T-helper 2 cell treated with Interferon-gamma antibody and Interleukin-4, amounts not matched to agents 5 μg/mL and 100 μg/mL, for 36 hours (primary cell): ENCODE measurements at regions not wholly inside any gene's neighbourhood (a gene's known extent, or its start where the extent isn't known, plus 50 kb on each side); places are given as distances from the start of the nearest gene placed in this dataset.
"Not testable (repeated sequence)": the region's sequence is repeated elsewhere in the genome, so short reads cannot be mapped to it uniquely, and the experiment has no call there.

ENCODE experiments used
- DNase-seq: peaks from one replicate; pipeline ENCODE4 v3.0.0; 2021; ENCODE audit warnings: low spot score
- H3K27ac Mint-ChIP-seq: one replicate; pipeline ENCODE4 v1.8.0; 2021; ENCODE audit warnings: mild to moderate bottlenecking, mixed read lengths
- H3K27me3 Mint-ChIP-seq: one replicate; pipeline ENCODE4 v1.8.0; 2021; ENCODE audit warnings: low read depth, mixed read lengths
- H3K36me3 Mint-ChIP-seq: one replicate; pipeline ENCODE4 v1.8.0; 2021; ENCODE audit warnings: low read depth, mixed read lengths
- H3K4me1 Mint-ChIP-seq: one replicate; pipeline ENCODE4 v1.8.0; 2021; ENCODE audit warnings: low read depth, mixed read lengths
- H3K4me3 Mint-ChIP-seq: one replicate; pipeline ENCODE4 v1.8.0; 2022; ENCODE audit warnings: mild to moderate bottlenecking, moderate library complexity, mixed read lengths
- H3K9me3 Mint-ChIP-seq: one replicate; pipeline ENCODE4 v1.8.0; 2021; ENCODE audit warnings: mixed read lengths

- H3K27me3 Mint-ChIP-seq, H3K4me1 Mint-ChIP-seq, H3K36me3 Mint-ChIP-seq, H3K4me3 Mint-ChIP-seq, H3K9me3 Mint-ChIP-seq, DNase-seq, H3K27ac Mint-ChIP-seq: not testable (repeated sequence)
Observed at GRCh38 chr12:63434384-63434783, 233.9 kb downstream of the DPY19L2 start.

DNA sequence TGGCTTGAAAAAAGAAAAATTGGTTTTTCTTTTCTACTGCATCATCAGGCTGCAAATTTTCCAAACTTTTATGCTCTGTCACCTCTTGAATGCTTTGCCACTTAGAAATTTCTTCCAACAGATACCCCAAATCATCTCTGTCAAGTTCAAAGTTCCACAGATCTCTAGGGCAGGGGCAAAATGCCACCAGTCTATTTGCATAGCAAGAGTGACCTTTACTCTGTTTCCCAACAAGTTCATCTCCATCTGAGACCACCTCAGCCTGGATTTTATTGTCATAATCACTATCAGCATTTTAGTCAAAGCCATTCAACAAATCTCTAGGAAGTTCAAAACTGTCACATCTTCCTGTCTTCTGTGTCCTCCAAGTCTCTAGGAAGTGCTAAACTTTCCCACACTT, 240.3 kb downstream of the DPY19L2 start:
- H3K27ac Mint-ChIP-seq, H3K27me3 Mint-ChIP-seq, H3K36me3 Mint-ChIP-seq, H3K4me1 Mint-ChIP-seq, H3K4me3 Mint-ChIP-seq, H3K9me3 Mint-ChIP-seq, DNase-seq: not testable (repeated sequence)

GRCh38 chr12:63427029-63427428, 241.3 kb downstream of the DPY19L2 start:
- H3K27me3 Mint-ChIP-seq, H3K9me3 Mint-ChIP-seq, DNase-seq, H3K4me3 Mint-ChIP-seq, H3K36me3 Mint-ChIP-seq, H3K4me1 Mint-ChIP-seq, H3K27ac Mint-ChIP-seq: not testable (repeated sequence)

GRCh38 chr12:63424671-63425070, 243.6 kb downstream of the DPY19L2 start:
- no peak overlapping the region for H3K27ac Mint-ChIP-seq
- no peaks in the 10 kb centered on the region for H3K36me3 Mint-ChIP-seq
- no peak overlapping the region for H3K4me3 Mint-ChIP-seq
- H3K27me3 Mint-ChIP-seq = no peaks in the 10 kb centered on the region
- H3K4me1 Mint-ChIP-seq = no peaks in the 10 kb centered on the region
- H3K9me3 Mint-ChIP-seq = no peaks in the 10 kb centered on the region
- no peak for DNase-seq

DNA sequence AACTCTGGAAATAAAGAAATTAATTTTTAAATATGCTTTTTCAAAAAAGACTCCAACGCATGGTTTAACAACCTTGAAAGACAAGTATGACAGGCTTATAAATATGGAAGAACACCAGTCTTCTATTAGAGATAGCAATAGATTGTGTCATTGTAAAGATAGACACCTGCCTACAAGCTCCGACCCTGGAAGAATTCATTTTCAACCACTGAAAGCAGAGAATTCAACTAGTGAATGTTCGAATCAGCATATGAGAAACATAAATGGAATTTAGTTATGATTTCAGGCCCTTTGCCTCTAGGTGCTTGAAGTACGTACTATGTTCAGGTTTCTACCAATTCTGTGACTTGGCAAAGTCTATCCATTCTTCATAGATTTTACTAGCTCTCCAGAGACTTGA, 244.5 kb downstream of the DPY19L2 start:
- H3K9me3 Mint-ChIP-seq = no peaks in the 10 kb centered on the region
- no peaks in the 10 kb centered on the region for H3K27me3 Mint-ChIP-seq
- no peaks in the 10 kb centered on the region for H3K4me1 Mint-ChIP-seq
- H3K4me3 Mint-ChIP-seq = no peak overlapping the region
- no peak for DNase-seq
- no peaks in the 10 kb centered on the region for H3K36me3 Mint-ChIP-seq
- H3K27ac Mint-ChIP-seq = no peak overlapping the region

- peak; percentile 6 for DNase-seq
- Mint-ChIP-seq H3K4me1 (no peaks in the 10 kb centered on the region), H3K4me3 (no peak overlapping the region), H3K27me3 (no peaks in the 10 kb centered on the region), H3K9me3 (no peaks in the 10 kb centered on the region), H3K27ac (no peak overlapping the region), H3K36me3 (no peaks in the 10 kb centered on the region)
Observed at GRCh38 chr12:63420206-63420644, 248.1 kb downstream of the DPY19L2 start.

DNA sequence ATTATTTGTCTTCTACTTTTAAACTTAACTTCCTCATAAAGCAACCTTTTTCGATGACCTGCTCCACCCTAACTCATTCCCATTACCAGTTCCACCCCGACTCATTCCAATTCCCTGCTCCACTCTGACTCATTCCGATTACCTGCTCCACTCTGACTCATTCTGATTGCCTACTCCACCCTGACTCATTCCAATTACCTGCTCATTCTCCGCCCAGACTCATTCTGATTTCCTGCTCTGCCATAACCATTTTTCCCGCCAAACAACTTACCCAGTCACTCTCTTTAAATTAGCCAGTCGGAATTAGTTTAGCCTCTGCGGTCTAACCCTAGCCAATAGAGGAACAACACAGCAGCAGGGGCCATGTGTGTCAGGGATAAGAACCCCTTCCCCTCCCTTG, 249.1 kb downstream of the DPY19L2 start:
- Mint-ChIP-seq H3K36me3 (no peaks in the 10 kb centered on the region), H3K9me3 (peaks cover 4% of the 10 kb centered on the region), H3K4me1 (no peaks in the 10 kb centered on the region), H3K4me3 (no peak overlapping the region), H3K27me3 (no peaks in the 10 kb centered on the region), H3K27ac (no peak overlapping the region)
- DNase-seq = no peak

DNA sequence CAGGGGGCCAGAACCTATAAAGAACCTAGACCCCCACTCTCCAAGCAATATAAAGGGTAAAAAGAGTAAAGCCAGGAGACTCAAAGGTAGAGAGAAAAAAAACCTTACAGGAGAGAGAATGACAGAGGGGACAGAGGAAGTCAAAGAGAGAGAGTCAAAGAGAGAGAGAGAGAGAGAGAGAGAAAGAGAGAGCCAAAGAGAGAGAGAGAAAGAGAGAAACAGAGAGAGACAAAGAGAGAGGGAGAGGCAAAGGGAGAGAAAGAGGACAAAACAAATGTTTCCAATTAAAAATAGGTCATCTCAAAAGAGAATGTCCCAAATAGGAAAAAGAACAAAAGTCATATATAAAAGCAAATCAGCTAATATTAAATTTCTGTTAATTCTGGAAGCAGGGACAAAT, 251.5 kb downstream of the DPY19L2 start:
- no peak overlapping the region for H3K4me3 Mint-ChIP-seq

GRCh38 chr12:63415357-63415756, 252.9 kb downstream of the DPY19L2 start:
- H3K27ac Mint-ChIP-seq = no peak overlapping the region
- no peaks in the 10 kb centered on the region for H3K4me1 Mint-ChIP-seq
- H3K4me3 Mint-ChIP-seq = no peak overlapping the region
- H3K27me3 Mint-ChIP-seq = no peaks in the 10 kb centered on the region
- no peak for DNase-seq
- peaks cover 4% of the 10 kb centered on the region for H3K9me3 Mint-ChIP-seq
- no peaks in the 10 kb centered on the region for H3K36me3 Mint-ChIP-seq

More for the DNA sequence above, 251.5 kb downstream of the DPY19L2 start:
- no peaks in the 10 kb centered on the region for H3K36me3 Mint-ChIP-seq
- H3K4me1 Mint-ChIP-seq = no peaks in the 10 kb centered on the region
- no peak overlapping the region for H3K27ac Mint-ChIP-seq
- H3K27me3 Mint-ChIP-seq = no peaks in the 10 kb centered on the region
- peaks cover 4% of the 10 kb centered on the region for H3K9me3 Mint-ChIP-seq
- DNase-seq = no peak

- no peak overlapping the region for H3K4me3 Mint-ChIP-seq
- no peak overlapping the region for H3K27ac Mint-ChIP-seq
- no peaks in the 10 kb centered on the region for H3K27me3 Mint-ChIP-seq
- no peak for DNase-seq
- no peaks in the 10 kb centered on the region for H3K36me3 Mint-ChIP-seq
- no peaks in the 10 kb centered on the region for H3K4me1 Mint-ChIP-seq
- H3K9me3 Mint-ChIP-seq = peaks cover 4% of the 10 kb centered on the region
Observed at GRCh38 chr12:63410197-63410596, 258.1 kb downstream of the DPY19L2 start.

GRCh38 chr12:63406781-63407180, 255.8 kb upstream of the AVPR1A start:
- Mint-ChIP-seq H3K27me3 (no peaks in the 10 kb centered on the region), H3K36me3 (no peaks in the 10 kb centered on the region), H3K27ac (no peak overlapping the region), H3K9me3 (no peaks in the 10 kb centered on the region), H3K4me3 (no peak overlapping the region), H3K4me1 (no peaks in the 10 kb centered on the region)
- DNase-seq = no peak

DNA sequence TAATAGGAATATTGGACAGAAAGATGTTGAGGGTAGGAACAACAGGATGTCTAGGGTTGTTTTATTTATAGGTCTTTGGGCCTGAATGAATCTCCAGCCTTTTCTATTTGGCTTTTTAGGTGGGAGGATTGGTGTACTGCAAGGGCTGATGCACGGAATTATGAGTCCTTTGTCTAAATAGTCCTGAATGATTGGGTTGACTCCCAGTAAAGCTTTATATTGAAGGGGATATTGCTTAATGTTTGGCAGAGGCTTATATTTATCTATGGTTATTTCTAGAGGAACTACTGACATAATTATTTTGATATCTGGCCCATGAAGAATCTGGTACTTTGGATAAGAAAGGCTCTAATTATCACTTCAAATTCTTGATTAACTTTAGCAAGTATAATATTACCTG, 253.6 kb upstream of the AVPR1A start:
- H3K36me3 Mint-ChIP-seq = no peaks in the 10 kb centered on the region
- no peaks in the 10 kb centered on the region for H3K27me3 Mint-ChIP-seq
- H3K4me3 Mint-ChIP-seq = no peak overlapping the region
- DNase-seq = no peak
- no peaks in the 10 kb centered on the region for H3K9me3 Mint-ChIP-seq
- H3K4me1 Mint-ChIP-seq = no peaks in the 10 kb centered on the region
- no peak overlapping the region for H3K27ac Mint-ChIP-seq

DNA sequence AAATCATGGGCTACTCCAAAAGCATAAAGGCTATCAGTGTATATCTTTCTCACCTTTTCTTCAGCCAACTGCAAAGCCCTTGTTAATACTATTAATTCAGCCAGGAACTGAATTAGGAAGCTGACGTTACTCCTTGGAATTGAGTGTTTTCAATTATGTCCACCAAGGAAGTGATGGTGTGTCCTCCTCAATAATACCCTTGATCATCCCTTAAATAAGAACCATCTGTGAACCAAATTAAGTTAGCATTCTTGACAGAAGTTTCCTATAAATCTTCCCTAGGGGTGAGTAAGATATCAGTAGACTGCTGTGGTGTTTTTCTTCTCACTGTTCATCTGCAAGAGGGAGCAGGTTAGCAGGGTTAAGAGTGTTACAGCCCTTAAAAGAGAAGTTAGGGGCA, 252.3 kb upstream of the AVPR1A start:
- Mint-ChIP-seq H3K4me3 (no peak overlapping the region), H3K4me1 (no peaks in the 10 kb centered on the region), H3K36me3 (no peaks in the 10 kb centered on the region), H3K9me3 (no peaks in the 10 kb centered on the region), H3K27ac (no peak overlapping the region), H3K27me3 (no peaks in the 10 kb centered on the region)
- no peak for DNase-seq

- Mint-ChIP-seq H3K4me1 (no peaks in the 10 kb centered on the region), H3K36me3 (no peaks in the 10 kb centered on the region), H3K4me3 (no peak overlapping the region), H3K27ac (no peak overlapping the region), H3K27me3 (no peaks in the 10 kb centered on the region), H3K9me3 (no peaks in the 10 kb centered on the region)
- no peak for DNase-seq
Observed at GRCh38 chr12:63400718-63401117, 249.7 kb upstream of the AVPR1A start.

GRCh38 chr12:63400318-63400717, 249.3 kb upstream of the AVPR1A start:
- Mint-ChIP-seq H3K4me3 (no peak overlapping the region), H3K9me3 (no peaks in the 10 kb centered on the region), H3K4me1 (no peaks in the 10 kb centered on the region), H3K27ac (no peak overlapping the region), H3K36me3 (no peaks in the 10 kb centered on the region), H3K27me3 (no peaks in the 10 kb centered on the region)
- DNase-seq = no peak
